ENCODE measurements at regions not wholly inside any gene's neighbourhood (a gene's known extent, or its start where the extent isn't known, plus 50 kb on each side); places are given as distances from the start of the nearest gene placed in this dataset. TPM values are rescaled to one million over a fixed set of nuclear protein-coding genes. Genes with fewer than 3 reads are reported as not detected.

DNA sequence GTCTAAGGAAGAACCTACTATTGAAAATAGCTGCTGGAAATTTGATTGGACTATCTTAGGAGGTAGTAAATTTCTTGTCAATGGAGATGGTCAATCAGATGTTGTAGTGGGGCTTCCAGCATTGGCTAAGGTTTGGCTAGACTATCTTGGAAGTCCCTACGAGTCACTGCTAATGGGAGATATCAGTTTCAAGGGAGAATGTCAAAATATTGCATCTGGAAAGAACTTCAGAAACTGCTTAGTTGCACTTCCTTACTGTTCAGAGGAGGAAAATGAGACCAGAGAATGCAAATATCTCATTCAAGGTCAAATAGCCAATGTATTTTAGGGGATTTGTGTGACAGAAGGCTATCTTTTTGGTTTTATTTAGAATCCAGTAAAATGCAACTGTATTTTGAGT lies 53.5 kb upstream of the CCN2 start:
- H3K4me1 Mint-ChIP-seq (ENCODE audit: low read depth) = peaks cover 14% of the 10 kb centered on the region
- peaks cover 25% of the 10 kb centered on the region for H3K36me3 Mint-ChIP-seq (ENCODE audit: low read depth)
- H3K4me3 Mint-ChIP-seq = no peak overlapping the region
- TF ChIP-seq, protein P1, sequence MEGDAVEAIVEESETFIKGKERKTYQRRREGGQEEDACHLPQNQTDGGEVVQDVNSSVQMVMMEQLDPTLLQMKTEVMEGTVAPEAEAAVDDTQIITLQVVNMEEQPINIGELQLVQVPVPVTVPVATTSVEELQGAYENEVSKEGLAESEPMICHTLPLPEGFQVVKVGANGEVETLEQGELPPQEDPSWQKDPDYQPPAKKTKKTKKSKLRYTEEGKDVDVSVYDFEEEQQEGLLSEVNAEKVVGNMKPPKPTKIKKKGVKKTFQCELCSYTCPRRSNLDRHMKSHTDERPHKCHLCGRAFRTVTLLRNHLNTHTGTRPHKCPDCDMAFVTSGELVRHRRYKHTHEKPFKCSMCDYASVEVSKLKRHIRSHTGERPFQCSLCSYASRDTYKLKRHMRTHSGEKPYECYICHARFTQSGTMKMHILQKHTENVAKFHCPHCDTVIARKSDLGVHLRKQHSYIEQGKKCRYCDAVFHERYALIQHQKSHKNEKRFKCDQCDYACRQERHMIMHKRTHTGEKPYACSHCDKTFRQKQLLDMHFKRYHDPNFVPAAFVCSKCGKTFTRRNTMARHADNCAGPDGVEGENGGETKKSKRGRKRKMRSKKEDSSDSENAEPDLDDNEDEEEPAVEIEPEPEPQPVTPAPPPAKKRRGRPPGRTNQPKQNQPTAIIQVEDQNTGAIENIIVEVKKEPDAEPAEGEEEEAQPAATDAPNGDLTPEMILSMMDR (IDR thresholded peaks at IDR 0.05) = no peak
- no peaks in the 10 kb centered on the region for H3K27me3 Mint-ChIP-seq (ENCODE audit: insufficient read depth)
- DNase-seq = no peak
- H3K27ac Mint-ChIP-seq = no peak overlapping the region
- peaks cover 15% of the 10 kb centered on the region for H3K9me3 Mint-ChIP-seq

DNA sequence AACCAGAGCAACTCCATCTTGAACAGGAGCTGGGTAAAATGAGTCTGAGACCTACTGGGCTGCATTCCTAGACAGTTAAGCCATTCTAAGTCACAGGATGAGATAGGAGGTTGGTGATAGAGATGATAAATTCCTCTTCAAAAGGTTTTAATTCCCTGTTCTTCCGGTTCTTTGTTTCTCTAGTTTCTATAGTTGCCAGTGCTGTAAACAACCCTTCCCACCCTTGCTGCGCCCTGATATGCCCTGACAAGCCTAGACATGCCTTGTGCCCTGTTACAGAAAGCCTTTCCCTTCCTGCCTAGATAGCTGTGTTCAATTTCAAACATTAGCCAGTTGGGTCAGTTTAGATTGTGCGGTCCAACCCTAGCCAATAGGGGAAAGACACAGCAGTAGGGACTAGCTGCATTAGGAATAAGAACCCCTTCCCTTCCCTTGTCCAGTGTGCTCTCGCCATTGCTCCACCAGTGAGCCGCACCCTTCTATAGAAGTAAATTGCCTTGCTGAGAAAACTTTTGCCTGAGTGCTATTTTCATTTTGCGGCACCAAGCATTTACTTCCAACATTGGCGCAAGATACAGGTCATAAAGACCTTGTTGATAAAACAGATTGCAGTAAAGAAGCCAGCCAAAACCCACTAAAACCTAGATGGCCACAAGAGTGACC lies 52.5 kb upstream of the CCN2 start:
- Mint-ChIP-seq H3K36me3 (ENCODE audit: low read depth) (peaks cover 25% of the 10 kb centered on the region), H3K27ac (no peak overlapping the region), H3K9me3 (peaks cover 15% of the 10 kb centered on the region), H3K4me3 (no peak overlapping the region), H3K4me1 (ENCODE audit: low read depth) (peaks cover 19% of the 10 kb centered on the region), H3K27me3 (ENCODE audit: insufficient read depth) (no peaks in the 10 kb centered on the region)
- no peak for DNase-seq
- TF ChIP-seq, protein P1 (IDR thresholded peaks at IDR 0.05) = no peak

Small RNAs in the stretch of these regions (microRNA-seq; reads per million reads assigned to microRNA genes)
- gene MIR548AJ1 = not detected

Data from HFFc6 (cell line).